ENCODE measurements at regions not wholly inside any gene's neighbourhood (a gene's known extent, or its start where the extent isn't known, plus 50 kb on each side); places are given as distances from the start of the nearest gene placed in this dataset.
"Not testable (repeated sequence)": the region's sequence is repeated elsewhere in the genome, so short reads cannot be mapped to it uniquely, and the experiment has no call there.

- DNase-seq (ENCODE audit: low spot score): not testable (repeated sequence)
These were observed 94.3 kb downstream of the MRM1 start for GRCh38 chr17:36695710-36696109.

GRCh38 chr17:36696805-36697204 lies 95.4 kb downstream of the MRM1 start:
- DNase-seq (ENCODE audit: low spot score): no peak

GRCh38 chr17:36697903-36698530 lies 96.6 kb downstream of the MRM1 start:
- no peak for DNase-seq (ENCODE audit: low spot score)

DNA sequence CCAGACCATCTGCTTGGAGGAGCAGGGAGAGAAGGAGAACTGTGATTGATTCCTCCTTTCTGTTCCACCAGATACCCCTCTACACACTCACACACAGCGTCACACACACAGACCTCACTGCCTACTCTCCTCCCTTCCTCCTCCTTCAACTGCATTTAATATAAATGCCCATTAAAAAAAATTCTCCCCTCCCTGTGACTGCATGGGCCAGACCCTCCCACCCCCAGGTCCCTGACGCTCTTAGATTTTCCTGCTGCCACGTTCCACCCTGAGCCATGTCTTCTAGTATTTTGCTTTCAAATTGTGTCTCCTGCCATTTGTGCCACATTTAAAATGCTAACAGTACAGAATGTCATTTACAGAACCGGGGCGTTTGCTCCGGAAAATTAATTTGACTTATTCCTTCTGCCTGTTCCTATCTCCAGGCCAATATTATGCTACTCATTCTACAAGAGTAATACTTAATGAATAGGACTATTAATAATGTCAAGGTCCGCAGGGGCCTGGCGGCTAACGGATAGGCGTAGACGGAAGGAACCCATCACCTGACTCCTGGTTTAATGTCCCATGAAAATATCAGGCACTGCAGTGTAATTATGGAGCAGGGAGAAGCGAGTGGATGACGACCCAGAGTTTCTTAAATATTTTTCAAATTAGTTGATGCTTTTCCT lies 100.2 kb downstream of the MRM1 start:
- no peak for DNase-seq (ENCODE audit: low spot score)

GRCh38 chr17:36702636-36703035 lies 101.3 kb downstream of the MRM1 start:
- DNase-seq (ENCODE audit: low spot score): no peak

- DNase-seq (ENCODE audit: low spot score): peak; percentile 68
These were observed 102.5 kb downstream of the MRM1 start for GRCh38 chr17:36703860-36704266.

GRCh38 chr17:36705283-36705795 lies 104.0 kb downstream of the MRM1 start:
- no peak for DNase-seq (ENCODE audit: low spot score)

GRCh38 chr17:36705874-36706731 lies 104.7 kb downstream of the MRM1 start:
- peak; percentile 37 for DNase-seq (ENCODE audit: low spot score)

- DNase-seq (ENCODE audit: low spot score): no peak
These were observed 106.5 kb downstream of the MRM1 start for GRCh38 chr17:36707904-36708303.

DNA sequence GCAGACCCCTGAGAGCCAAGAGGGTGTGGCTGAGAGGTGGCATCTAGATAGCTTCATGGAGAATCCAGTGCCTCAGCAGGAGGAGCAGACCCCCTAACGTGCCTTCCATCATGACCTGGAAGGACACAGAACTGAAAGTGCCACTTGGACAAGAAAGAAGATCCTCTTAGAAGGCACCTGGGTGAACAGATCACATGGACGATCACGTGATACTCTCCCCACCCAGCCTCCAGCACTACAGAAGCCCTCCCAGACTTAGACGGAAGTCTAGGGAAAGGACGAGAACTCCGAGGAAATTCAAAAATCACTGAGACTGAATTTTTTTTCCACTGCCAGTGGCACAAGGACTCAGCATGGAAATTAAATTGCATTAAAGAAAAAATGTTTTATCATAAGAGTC lies 113.4 kb downstream of the MRM1 start:
- DNase-seq (ENCODE audit: low spot score): no peak

DNA sequence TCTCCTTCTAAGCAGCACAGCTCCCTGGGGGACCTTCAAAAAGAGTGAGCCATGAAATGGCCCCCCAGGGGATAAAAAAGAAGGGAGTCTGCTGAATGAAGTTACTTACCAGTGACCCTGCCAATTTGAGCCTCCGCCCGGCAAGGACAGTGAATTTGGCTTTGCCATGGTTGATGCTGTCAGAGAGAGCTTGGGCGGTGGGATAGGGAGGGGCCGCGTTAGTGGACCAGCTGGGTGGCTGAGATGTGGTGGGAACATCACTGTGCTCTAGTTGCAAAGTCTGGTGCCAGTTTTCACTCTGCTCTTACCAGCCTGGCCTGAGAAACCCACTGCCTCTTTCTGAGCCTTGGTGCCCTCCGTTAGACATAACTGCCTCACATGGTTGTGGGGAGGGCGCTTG lies 114.6 kb downstream of the MRM1 start:
- no peak for DNase-seq (ENCODE audit: low spot score)

GRCh38 chr17:36717088-36717487 lies 115.7 kb downstream of the MRM1 start:
- no peak for DNase-seq (ENCODE audit: low spot score)

GRCh38 chr17:36720131-36720530 lies 118.7 kb downstream of the MRM1 start:
- DNase-seq (ENCODE audit: low spot score): no peak

DNA sequence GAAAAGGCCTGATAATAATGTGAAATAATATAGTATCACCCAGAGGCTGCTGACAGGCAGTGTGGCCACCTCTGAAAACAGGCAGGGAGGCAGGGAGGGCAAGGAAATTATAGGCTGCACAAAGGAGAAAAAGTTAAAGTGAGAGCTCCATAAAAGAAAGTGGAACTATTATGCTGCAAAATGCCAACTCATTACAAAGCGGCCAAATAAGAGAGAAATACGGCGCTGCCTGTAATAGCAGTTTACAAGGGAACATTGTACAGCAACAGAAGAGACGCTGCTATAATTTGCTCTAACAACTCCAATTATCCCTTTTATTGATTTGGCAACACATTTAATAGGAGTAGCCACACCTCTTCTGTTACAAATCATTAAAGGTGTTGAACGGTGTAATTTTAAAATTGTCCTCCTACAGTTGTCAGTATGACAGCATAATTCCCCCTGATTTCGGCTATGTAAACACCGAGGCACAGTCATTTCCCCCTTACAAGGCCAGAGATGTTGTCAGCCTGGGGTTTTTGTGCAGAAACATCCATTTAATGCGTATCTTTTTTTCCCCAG lies 120.3 kb downstream of the MRM1 start:
- no peak for DNase-seq (ENCODE audit: low spot score)

GRCh38 chr17:36722121-36722902 lies 120.9 kb downstream of the MRM1 start:
- peak; percentile 59 for DNase-seq (ENCODE audit: low spot score)

DNA sequence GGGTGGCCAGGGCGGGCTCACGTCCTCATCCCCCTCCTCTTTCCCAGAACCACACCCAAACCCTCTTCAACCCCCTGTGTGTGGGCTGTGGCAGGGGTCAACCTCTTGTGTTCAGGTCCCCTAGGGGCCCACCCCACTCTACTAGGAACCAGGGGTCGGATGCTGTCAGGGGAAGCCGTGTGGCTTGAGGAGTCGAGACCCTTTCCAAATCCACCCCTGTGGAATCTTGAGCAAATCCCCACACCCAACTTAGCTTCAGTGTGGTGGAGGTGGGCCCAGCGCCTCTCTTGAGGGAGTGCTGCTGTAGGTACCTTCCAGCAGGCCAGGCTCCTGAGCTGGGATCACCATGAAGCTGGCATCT lies 121.5 kb downstream of the MRM1 start:
- no peak for DNase-seq (ENCODE audit: low spot score)

DNA sequence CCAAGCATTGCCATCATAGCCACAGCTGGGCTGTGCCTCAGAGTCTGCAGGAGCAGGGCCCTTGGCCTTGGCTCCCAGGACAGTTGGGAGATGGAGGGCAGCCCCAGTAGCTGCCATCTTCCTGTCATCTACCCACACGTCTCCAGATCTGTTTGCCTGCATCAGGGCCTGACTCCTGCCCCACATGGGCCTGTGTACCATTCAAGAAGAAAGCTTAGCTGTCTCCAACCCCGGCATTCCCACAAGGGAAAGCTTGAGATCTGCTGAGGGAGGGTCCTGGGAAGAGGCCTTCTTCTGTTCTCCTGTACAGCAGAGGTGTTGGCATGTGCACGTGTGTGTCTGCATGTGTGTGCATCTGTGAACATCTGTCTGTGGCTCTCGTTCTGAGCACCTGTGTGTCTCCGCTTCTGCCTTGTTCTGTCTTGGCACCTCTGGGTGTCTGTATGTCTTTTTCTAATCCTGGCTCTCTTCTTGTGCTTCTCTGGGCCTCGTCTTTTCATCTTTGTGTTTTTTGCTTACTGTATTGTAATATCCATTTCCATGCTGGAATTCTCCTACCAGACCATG lies 122.2 kb downstream of the MRM1 start:
- no peak for DNase-seq (ENCODE audit: low spot score)

- no peak for DNase-seq (ENCODE audit: low spot score)
These were observed 124.8 kb downstream of the MRM1 start for GRCh38 chr17:36726199-36726598.

GRCh38 chr17:36727052-36727451 lies 125.7 kb downstream of the MRM1 start:
- no peak for DNase-seq (ENCODE audit: low spot score)

GRCh38 chr17:36727577-36727976 lies 126.2 kb downstream of the MRM1 start:
- no peak for DNase-seq (ENCODE audit: low spot score)
